IMR-90 (cell line): ENCODE measurements at regions not wholly inside any gene's neighbourhood (a gene's known extent, or its start where the extent isn't known, plus 50 kb on each side); places are given as distances from the start of the nearest gene placed in this dataset.

Experiments
- ATAC-seq: fragments of 200-7000 bp; cut with Tn5 transposase; 2 replicates; pipeline ENCODE4 v1.9.1; 2020; ENCODE audit warnings: low read depth, mild to moderate bottlenecking, moderate library complexity
- BruUV-seq: library from RNA; stranded (reverse); fragments of 400-500 nt; replicated peaks from 2 replicates; lab custom pipeline; 2021; lab: Mats Ljungman, UMichigan
- CTCF ChIA-PET: fragments of 300-600 bp; formaldehyde crosslinking; extraction: SDS; loops from one replicate; lab custom pipeline; 2021; ENCODE audit warnings: antibody characterized with exemption; lab: Yijun Ruan, JAX
- POLR2A ChIA-PET: fragments of 300-600 bp; sonication (Branson Sonifier 250); formaldehyde crosslinking; loops from one replicate; lab custom pipeline; 2022; ENCODE audit warnings: antibody characterized with exemption; ENCODE audit not compliant: unreplicated experiment; lab: Charles Lee
- DNase-seq: peaks from one replicate; pipeline ENCODE4 v3.0.0; 2013
- H2AFZ ChIP-seq: replicated peaks from 2 replicates; pipeline ENCODE3; 2013; ENCODE audit warnings: low read length, mild to moderate bottlenecking; ENCODE audit not compliant: poor library complexity
- H2AK5ac ChIP-seq: 2 replicates; pipeline ENCODE4 v1.6.1; 2013; ENCODE audit warnings: low read depth, low read length, inconsistent platforms
- H2AK9ac ChIP-seq: replicated peaks from 2 replicates; pipeline ENCODE3; 2013; ENCODE audit warnings: mild to moderate bottlenecking, low read depth, low read length, moderate library complexity; ENCODE audit not compliant: poor library complexity
- H2BK120ac ChIP-seq: 2 replicates; pipeline ENCODE4 v1.6.1; 2013; ENCODE audit warnings: low read depth, low read length, inconsistent platforms
- H2BK15ac ChIP-seq: 3 replicates; pipeline ENCODE4 v1.6.1; 2013; ENCODE audit warnings: low read depth, low read length, inconsistent platforms
- H2BK20ac ChIP-seq: 2 replicates; pipeline ENCODE4 v1.6.1; 2013; ENCODE audit warnings: low read depth, mild to moderate bottlenecking, inconsistent platforms, low read length, moderate library complexity
- H2BK5ac ChIP-seq: 2 replicates; pipeline ENCODE4 v1.6.1; 2013; ENCODE audit warnings: mild to moderate bottlenecking, low read depth, low read length, inconsistent platforms; ENCODE audit not compliant: poor library complexity, severe bottlenecking
- H3K14ac ChIP-seq: replicated peaks from 2 replicates; pipeline ENCODE4 v1.6.1; 2013; ENCODE audit warnings: low read depth, low read length, inconsistent platforms
- H3K18ac ChIP-seq: 2 replicates; pipeline ENCODE4 v1.6.1; 2013; ENCODE audit warnings: low read depth, low read length, control low read depth
- H3K23ac ChIP-seq: 2 replicates; pipeline ENCODE4 v1.6.1; 2013; ENCODE audit warnings: low read depth, low read length, inconsistent platforms
- H3K27ac ChIP-seq: 2 replicates; pipeline ENCODE4 v1.5.1; 2013; ENCODE audit warnings: mild to moderate bottlenecking, control low read depth, low read length; ENCODE audit not compliant: insufficient read depth
- H3K27me3 ChIP-seq: 2 replicates; pipeline ENCODE4 v1.6.1; 2013; ENCODE audit warnings: low read length; ENCODE audit not compliant: control insufficient read depth, insufficient read depth
- H3K36me3 ChIP-seq: 2 replicates; pipeline ENCODE4 v1.6.1; 2013; ENCODE audit warnings: low read length, mixed read lengths; ENCODE audit not compliant: control insufficient read depth, insufficient read depth
- H3K4ac ChIP-seq: 2 replicates; pipeline ENCODE4 v1.6.1; 2013; ENCODE audit warnings: low read depth, low read length, inconsistent platforms
- H3K4me1 ChIP-seq: 2 replicates; pipeline ENCODE4 v1.6.1; 2013; ENCODE audit warnings: low read length, mixed read lengths; ENCODE audit not compliant: control insufficient read depth, insufficient read depth
- H3K4me2 ChIP-seq: 2 replicates; pipeline ENCODE4 v1.6.1; 2013; ENCODE audit warnings: low read depth, mild to moderate bottlenecking, control low read depth, low read length, moderate library complexity
- H3K4me3 ChIP-seq: 2 replicates; pipeline ENCODE4 v1.5.1; 2013; ENCODE audit warnings: low read depth, mild to moderate bottlenecking, control low read depth, low read length, moderate library complexity; ENCODE audit not compliant: insufficient read depth
- H3K56ac ChIP-seq: 2 replicates; pipeline ENCODE4 v1.6.1; 2013; ENCODE audit warnings: low read length, inconsistent platforms; ENCODE audit not compliant: insufficient read depth; ENCODE audit errors: extremely low read depth
- H3K79me1 ChIP-seq, 2 experiments: 2 replicates each; pipeline ENCODE4 v1.6.1; 2013; ENCODE audit warnings: low read length in 2 of 2, inconsistent platforms in 1 of 2, low read depth in 1 of 2
- H3K9ac ChIP-seq: 2 replicates; pipeline ENCODE4 v1.6.1; 2013; ENCODE audit warnings: low read depth, low read length, control low read depth
- H3K9me1 ChIP-seq: 2 replicates; pipeline ENCODE4 v1.6.1; 2013; ENCODE audit warnings: low read length, inconsistent platforms; ENCODE audit not compliant: insufficient read depth
- H3K9me3 ChIP-seq: 2 replicates; pipeline ENCODE4 v1.6.1; 2013; ENCODE audit warnings: low read length; ENCODE audit not compliant: control insufficient read depth, insufficient read depth
- H4K20me1 ChIP-seq: 2 replicates; pipeline ENCODE4 v1.6.1; 2013; ENCODE audit warnings: low read length, inconsistent platforms; ENCODE audit not compliant: insufficient read depth
- H4K5ac ChIP-seq: 2 replicates; pipeline ENCODE4 v1.6.1; 2013; ENCODE audit warnings: mild to moderate bottlenecking, low read depth, low read length, control low read depth
- H4K8ac ChIP-seq, 2 experiments: 2 replicates each; pipeline ENCODE4 v1.6.1; 2013; ENCODE audit warnings: low read depth in 2 of 2, low read length in 2 of 2, control low read depth in 1 of 2, inconsistent platforms in 1 of 2
- H4K91ac ChIP-seq: 2 replicates; pipeline ENCODE4 v1.6.1; 2013; ENCODE audit warnings: low read depth, low read length, inconsistent platforms; ENCODE audit not compliant: insufficient read depth
- BHLHE40 ChIP-seq: fragments of 150-350 bp; IDR thresholded peaks from 2 replicates; pipeline ENCODE4 v1.6.1; 2016; ENCODE audit warnings: mild to moderate bottlenecking, low read depth, low read length
- CEBPB ChIP-seq: IDR thresholded peaks from 2 replicates; pipeline ENCODE4 v1.6.1; 2012; ENCODE audit warnings: low read depth, low read length, improper control_type of control experiment
- CHD1 ChIP-seq: IDR thresholded peaks from 2 replicates; pipeline ENCODE4 v1.6.1; 2012; ENCODE audit warnings: low read depth, low read length, improper control_type of control experiment
- FOS ChIP-seq: fragments of 150-350 bp; IDR thresholded peaks from 2 replicates; pipeline ENCODE4 v1.6.1; 2016; ENCODE audit warnings: low read depth, low read length
- MAFK ChIP-seq: IDR thresholded peaks from 2 replicates; pipeline ENCODE4 v1.6.1; 2012; ENCODE audit warnings: low read depth, low read length, improper control_type of control experiment
- MAZ ChIP-seq: IDR thresholded peaks from 2 replicates; pipeline ENCODE4 v1.6.1; 2012; ENCODE audit warnings: low read depth, mild to moderate bottlenecking, low read length, improper control_type of control experiment, moderate library complexity, borderline replicate concordance
- MXI1 ChIP-seq: IDR thresholded peaks from 2 replicates; pipeline ENCODE4 v1.6.1; 2012; ENCODE audit warnings: low read depth, mild to moderate bottlenecking, low read length, moderate library complexity, borderline replicate concordance
- NFE2L2 ChIP-seq: fragments of 150-350 bp; IDR thresholded peaks from 2 replicates; pipeline ENCODE4 v1.6.1; 2016; ENCODE audit warnings: low read depth, mild to moderate bottlenecking, low read length
- POLR2A ChIP-seq: IDR thresholded peaks from 2 replicates; pipeline ENCODE4 v1.6.1; 2012; ENCODE audit warnings: mild to moderate bottlenecking, low read depth, low read length
- RAD21 ChIP-seq: IDR thresholded peaks from 2 replicates; pipeline ENCODE4 v1.6.1; 2012; ENCODE audit warnings: low read length, improper control_type of control experiment
- RCOR1 ChIP-seq: IDR thresholded peaks from 2 replicates; pipeline ENCODE4 v1.6.1; 2012; ENCODE audit warnings: mild to moderate bottlenecking, low read length, improper control_type of control experiment; ENCODE audit not compliant: insufficient replicate concordance
- RFX5 ChIP-seq: IDR thresholded peaks from 2 replicates; pipeline ENCODE4 v1.8.0; 2012; ENCODE audit warnings: low read depth, mild to moderate bottlenecking, low read length, moderate library complexity
- SMC3 ChIP-seq: fragments of 150-350 bp; IDR thresholded peaks from 2 replicates; pipeline ENCODE4 v1.6.1; 2016; ENCODE audit warnings: low read depth, mild to moderate bottlenecking, antibody characterized with exemption, low read length, moderate library complexity
- WGBS, 2 experiments: methylation state at CpG; one replicate each; pipeline versions ENCODE4 v1.1.5 to v1.1.7; 2013; ENCODE audit warnings: missing lambda C conversion rate in 2 of 2; ENCODE audit not compliant: insufficient read length in 1 of 2; ENCODE audit errors: extremely low coverage in 2 of 2; 5-methylcytosine and 5-hydroxymethylcytosine counted together
- dilution Hi-C: fragments of 300-500 bp; cut with HindIII; formaldehyde crosslinking; loops from one replicate; pipeline ENCODE4 v1.14.3; 2018; ENCODE audit warnings: low sequenced_read_pairs; ENCODE audit not compliant: unreplicated experiment
- in situ Hi-C: fragments of 300-500 bp; cut with MboI; formaldehyde crosslinking; loops from 3 replicates; pipeline ENCODE4 v1.14.3; 2019; ENCODE audit warnings: low sequenced_read_pairs, inconsistent platforms, mixed read lengths
- intact Hi-C: fragments of 100-400 bp; cut with micrococcal nuclease; formaldehyde crosslinking; loops from 2 replicates; pipeline ENCODE4 v1.10.0; 2022
- TF ChIP-seq, protein P1 (sequence below): fragments of 150-350 bp; IDR thresholded peaks from 2 replicates; pipeline ENCODE4 v1.6.1; 2017; ENCODE audit warnings: mild to moderate bottlenecking, antibody characterized with exemption, low read length, low read depth
- TF ChIP-seq, protein P2 (sequence below): conservative IDR thresholded peaks from 2 replicates; pipeline ENCODE4 v1.5.1; 2012; ENCODE audit warnings: mild to moderate bottlenecking, low read depth, low read length, improper control_type of control experiment
- TF ChIP-seq, protein P3 (sequence below): fragments of 150-350 bp; IDR thresholded peaks from 2 replicates; pipeline ENCODE4 v1.6.1; 2016; ENCODE audit warnings: low read depth, mild to moderate bottlenecking, low read length, moderate library complexity, borderline replicate concordance

GRCh38 chr16:86272744-86273143 lies 237.6 kb upstream of the FOXF1 start:
- no peak overlapping the region for H3K27ac ChIP-seq
- BruUV-seq = no TSS peak
- peaks cover 2% of the 10 kb centered on the region for H3K9me3 ChIP-seq
- no peaks in the 10 kb centered on the region for H4K20me1 ChIP-seq
- no peak overlapping the region for H2BK20ac ChIP-seq
- no peak overlapping the region for H2BK5ac ChIP-seq
- no peak overlapping the region for H2AFZ ChIP-seq
- no peak overlapping the region for H2AK9ac ChIP-seq
- H3K56ac ChIP-seq = no peak overlapping the region
- CTCF ChIA-PET = no interaction called here
- no peak overlapping the region for H3K4ac ChIP-seq
- in situ Hi-C loops = no loop called here
- no peaks in the 10 kb centered on the region for H3K79me1 ChIP-seq
- H2AK5ac ChIP-seq = no peak overlapping the region
- dilution Hi-C loops = no loop called here
- no peak overlapping the region for H3K14ac ChIP-seq
- no peak overlapping the region for H3K23ac ChIP-seq
- H3K27me3 ChIP-seq = no peaks in the 10 kb centered on the region
- no peak overlapping the region for H3K9ac ChIP-seq
- H3K18ac ChIP-seq = no peak overlapping the region
- no peak overlapping the region for H2BK15ac ChIP-seq
- TF ChIP-seq MAFK (no peak), RCOR1 (no peak), FOS (no peak), RFX5 (no peak), RAD21 (no peak), NFE2L2 (no peak), MXI1 (no peak), SMC3 (no peak), CEBPB (no peak), MAZ (no peak), POLR2A (no peak), BHLHE40 (no peak), CHD1 (no peak)
- TF ChIP-seq, protein P1, sequence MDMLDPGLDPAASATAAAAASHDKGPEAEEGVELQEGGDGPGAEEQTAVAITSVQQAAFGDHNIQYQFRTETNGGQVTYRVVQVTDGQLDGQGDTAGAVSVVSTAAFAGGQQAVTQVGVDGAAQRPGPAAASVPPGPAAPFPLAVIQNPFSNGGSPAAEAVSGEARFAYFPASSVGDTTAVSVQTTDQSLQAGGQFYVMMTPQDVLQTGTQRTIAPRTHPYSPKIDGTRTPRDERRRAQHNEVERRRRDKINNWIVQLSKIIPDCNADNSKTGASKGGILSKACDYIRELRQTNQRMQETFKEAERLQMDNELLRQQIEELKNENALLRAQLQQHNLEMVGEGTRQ = no peak
- TF ChIP-seq, protein P2, sequence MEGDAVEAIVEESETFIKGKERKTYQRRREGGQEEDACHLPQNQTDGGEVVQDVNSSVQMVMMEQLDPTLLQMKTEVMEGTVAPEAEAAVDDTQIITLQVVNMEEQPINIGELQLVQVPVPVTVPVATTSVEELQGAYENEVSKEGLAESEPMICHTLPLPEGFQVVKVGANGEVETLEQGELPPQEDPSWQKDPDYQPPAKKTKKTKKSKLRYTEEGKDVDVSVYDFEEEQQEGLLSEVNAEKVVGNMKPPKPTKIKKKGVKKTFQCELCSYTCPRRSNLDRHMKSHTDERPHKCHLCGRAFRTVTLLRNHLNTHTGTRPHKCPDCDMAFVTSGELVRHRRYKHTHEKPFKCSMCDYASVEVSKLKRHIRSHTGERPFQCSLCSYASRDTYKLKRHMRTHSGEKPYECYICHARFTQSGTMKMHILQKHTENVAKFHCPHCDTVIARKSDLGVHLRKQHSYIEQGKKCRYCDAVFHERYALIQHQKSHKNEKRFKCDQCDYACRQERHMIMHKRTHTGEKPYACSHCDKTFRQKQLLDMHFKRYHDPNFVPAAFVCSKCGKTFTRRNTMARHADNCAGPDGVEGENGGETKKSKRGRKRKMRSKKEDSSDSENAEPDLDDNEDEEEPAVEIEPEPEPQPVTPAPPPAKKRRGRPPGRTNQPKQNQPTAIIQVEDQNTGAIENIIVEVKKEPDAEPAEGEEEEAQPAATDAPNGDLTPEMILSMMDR = no peak
- TF ChIP-seq, protein P3, sequence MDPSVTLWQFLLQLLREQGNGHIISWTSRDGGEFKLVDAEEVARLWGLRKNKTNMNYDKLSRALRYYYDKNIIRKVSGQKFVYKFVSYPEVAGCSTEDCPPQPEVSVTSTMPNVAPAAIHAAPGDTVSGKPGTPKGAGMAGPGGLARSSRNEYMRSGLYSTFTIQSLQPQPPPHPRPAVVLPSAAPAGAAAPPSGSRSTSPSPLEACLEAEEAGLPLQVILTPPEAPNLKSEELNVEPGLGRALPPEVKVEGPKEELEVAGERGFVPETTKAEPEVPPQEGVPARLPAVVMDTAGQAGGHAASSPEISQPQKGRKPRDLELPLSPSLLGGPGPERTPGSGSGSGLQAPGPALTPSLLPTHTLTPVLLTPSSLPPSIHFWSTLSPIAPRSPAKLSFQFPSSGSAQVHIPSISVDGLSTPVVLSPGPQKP = no peak
- no peak overlapping the region for H3K4me2 ChIP-seq
- DNase-seq (no peak), ATAC-seq (no peak)
- no peak overlapping the region for H4K91ac ChIP-seq
- intact Hi-C loops = no loop called here
- H3K4me3 ChIP-seq = no peak overlapping the region
- peaks cover 3% of the 10 kb centered on the region for H3K9me1 ChIP-seq
- H2BK120ac ChIP-seq = no peak overlapping the region
- no CpG with 5 or more reads among the region's 1 CpG for WGBS, 2 experiments
- H4K8ac ChIP-seq = no peak overlapping the region
- POLR2A ChIA-PET = no interaction called here
- H3K4me1 ChIP-seq = peaks cover 9% of the 10 kb centered on the region; the same call in 1 of the 2 replicates
- H4K5ac ChIP-seq = no peak overlapping the region
- peaks cover 8% of the 10 kb centered on the region; the same call in 1 of the 2 replicates for H3K36me3 ChIP-seq
